SK-N-SH (cell line): ENCODE measurements at regions not wholly inside any gene's neighbourhood (a gene's known extent, or its start where the extent isn't known, plus 50 kb on each side); places are given as distances from the start of the nearest gene placed in this dataset.

Source experiments
- POLR2AphosphoS5 ChIP-seq: IDR thresholded peaks from 2 replicates; pipeline ENCODE4 v1.6.1; 2012; ENCODE audit warnings: low read depth, low read length
- TAF1 ChIP-seq: IDR thresholded peaks from 2 replicates; pipeline ENCODE4 v1.6.1; 2012; ENCODE audit warnings: low read depth, mild to moderate bottlenecking, low read length, moderate library complexity, borderline replicate concordance
- TF ChIP-seq, protein P1 (sequence below): fragments of 200-600 bp; sonication (generic); IDR thresholded peaks from 2 replicates; pipeline ENCODE4 v1.6.1; 2017; ENCODE audit warnings: antibody characterized with exemption, mild to moderate bottlenecking, moderate library complexity

DNA sequence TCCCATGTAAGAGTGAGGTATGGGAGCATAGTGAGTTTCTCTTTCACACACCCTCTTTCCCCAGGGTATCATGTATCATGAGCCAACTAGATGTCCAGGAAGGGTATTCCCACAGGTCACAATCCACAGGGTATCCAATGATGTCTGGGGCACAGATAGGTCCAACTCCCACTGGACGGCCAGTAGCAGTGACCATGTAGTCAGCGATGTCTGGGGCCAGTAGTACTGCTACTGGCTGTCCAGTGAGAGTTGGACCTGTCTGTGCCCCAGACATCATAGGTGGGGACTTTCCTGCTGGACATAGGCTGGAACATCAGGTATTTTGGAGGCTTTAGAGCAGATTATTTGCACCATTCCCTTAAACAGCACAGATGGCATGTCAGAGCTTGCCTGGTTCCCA lies 352.6 kb upstream of the SGCD start:
- no peak for TF ChIP-seq POLR2AphosphoS5
- no peak for TF ChIP-seq TAF1
- TF ChIP-seq, protein P1, sequence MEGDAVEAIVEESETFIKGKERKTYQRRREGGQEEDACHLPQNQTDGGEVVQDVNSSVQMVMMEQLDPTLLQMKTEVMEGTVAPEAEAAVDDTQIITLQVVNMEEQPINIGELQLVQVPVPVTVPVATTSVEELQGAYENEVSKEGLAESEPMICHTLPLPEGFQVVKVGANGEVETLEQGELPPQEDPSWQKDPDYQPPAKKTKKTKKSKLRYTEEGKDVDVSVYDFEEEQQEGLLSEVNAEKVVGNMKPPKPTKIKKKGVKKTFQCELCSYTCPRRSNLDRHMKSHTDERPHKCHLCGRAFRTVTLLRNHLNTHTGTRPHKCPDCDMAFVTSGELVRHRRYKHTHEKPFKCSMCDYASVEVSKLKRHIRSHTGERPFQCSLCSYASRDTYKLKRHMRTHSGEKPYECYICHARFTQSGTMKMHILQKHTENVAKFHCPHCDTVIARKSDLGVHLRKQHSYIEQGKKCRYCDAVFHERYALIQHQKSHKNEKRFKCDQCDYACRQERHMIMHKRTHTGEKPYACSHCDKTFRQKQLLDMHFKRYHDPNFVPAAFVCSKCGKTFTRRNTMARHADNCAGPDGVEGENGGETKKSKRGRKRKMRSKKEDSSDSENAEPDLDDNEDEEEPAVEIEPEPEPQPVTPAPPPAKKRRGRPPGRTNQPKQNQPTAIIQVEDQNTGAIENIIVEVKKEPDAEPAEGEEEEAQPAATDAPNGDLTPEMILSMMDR: no peak
